ENCODE measurements at regions not wholly inside any gene's neighbourhood (a gene's known extent, or its start where the extent isn't known, plus 50 kb on each side); places are given as distances from the start of the nearest gene placed in this dataset.

DNA sequence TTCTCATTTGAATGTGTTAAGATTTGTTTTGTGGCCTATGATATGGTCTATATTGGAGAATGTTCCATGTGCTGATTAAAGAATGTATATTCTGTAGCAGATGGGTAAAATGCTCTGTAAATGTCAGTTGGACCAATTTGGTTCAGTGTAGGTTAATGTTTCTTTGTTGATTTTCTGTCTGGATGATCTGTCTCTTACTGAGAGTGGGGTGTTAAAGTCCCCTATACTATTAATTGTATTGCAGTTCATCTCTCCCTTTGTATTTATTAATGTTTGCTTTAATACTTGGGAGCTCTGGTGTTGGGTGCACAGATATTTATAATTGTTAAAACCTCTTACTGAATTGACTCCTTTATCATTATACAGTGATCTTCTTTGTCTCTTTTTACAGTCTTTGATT, 584.5 kb downstream of the NUF2 start:
- ChIA-PET CTCF (interaction anchor here (0.6 kb wide), 1 partner anchor 1054 kb away, joined by 3 read pairs; no protein-coding TSS in a partner anchor), POLR2A (no interaction called here)

DNA sequence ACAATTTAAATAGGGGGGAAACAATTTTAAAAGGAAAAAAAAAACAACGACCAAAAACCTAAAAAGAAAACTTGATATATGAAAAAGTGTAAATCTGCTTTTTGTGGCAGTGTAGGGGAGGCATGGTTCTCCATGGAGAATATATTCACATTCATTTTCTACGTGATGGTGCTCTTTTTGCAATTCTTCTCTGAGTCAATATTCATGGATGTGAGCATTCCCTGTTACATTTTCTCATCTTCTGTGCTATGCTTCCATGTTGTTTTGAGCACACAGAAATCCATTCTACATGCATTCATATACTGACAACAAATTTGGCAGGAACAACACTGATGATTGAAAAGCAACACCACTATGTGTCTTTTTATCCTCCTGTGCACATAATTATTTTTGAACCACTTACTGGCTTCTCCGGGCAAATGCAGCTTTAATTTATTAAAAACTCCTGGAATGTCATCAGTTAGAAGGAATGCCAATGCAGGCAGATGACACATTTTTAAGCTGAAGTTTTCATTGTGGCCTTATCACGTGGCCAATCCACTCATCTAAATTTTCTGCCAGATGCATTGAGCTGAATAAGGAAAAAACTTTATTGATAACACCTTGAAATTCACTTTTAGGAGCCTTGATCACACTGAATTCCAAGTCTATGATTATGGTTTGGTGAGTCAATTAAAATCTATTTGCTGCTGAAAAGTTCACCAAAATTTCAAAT, 590.6 kb downstream of the NUF2 start:
- no peaks in the 10 kb centered on the region for H3K4me1 ChIP-seq (ENCODE audit: control insufficient read depth, insufficient read depth, low read length)
- H3K27ac ChIP-seq (ENCODE audit: extremely low read depth, low read depth, low read length), result no peak overlapping the region
- H3K9me3 ChIP-seq (ENCODE audit: control insufficient read depth, insufficient read depth, low read depth, low read length), result no peaks in the 10 kb centered on the region
- no peak overlapping the region for H3K4me3 ChIP-seq (ENCODE audit: low read depth, low read length)
- CTCF ChIA-PET, result interaction anchor here (0.9 kb wide), 1 partner anchor 14 kb away, joined by 3 read pairs; no protein-coding TSS in a partner anchor
- no peaks in the 10 kb centered on the region for H3K36me3 ChIP-seq (ENCODE audit: control insufficient read depth in 2 of 2, insufficient read depth in 1 of 2, low read length in 2 of 2)
- POLR2A ChIA-PET, result no interaction called here
- no peak for TF ChIP-seq ZBTB48 (tag by site-specific recombination; IDR thresholded peaks at IDR 0.05)
- TF ChIP-seq ZNF544 (tag by site-specific recombination; IDR thresholded peaks at IDR 0.05), result no peak
- TF ChIP-seq, protein P1, sequence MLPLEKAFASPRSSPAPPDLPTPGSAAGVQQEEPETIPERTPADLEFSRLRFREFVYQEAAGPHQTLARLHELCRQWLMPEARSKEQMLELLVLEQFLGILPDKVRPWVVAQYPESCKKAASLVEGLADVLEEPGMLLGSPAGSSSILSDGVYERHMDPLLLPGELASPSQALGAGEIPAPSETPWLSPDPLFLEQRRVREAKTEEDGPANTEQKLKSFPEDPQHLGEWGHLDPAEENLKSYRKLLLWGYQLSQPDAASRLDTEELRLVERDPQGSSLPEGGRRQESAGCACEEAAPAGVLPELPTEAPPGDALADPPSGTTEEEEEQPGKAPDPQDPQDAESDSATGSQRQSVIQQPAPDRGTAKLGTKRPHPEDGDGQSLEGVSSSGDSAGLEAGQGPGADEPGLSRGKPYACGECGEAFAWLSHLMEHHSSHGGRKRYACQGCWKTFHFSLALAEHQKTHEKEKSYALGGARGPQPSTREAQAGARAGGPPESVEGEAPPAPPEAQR (tag by site-specific recombination; IDR thresholded peaks at IDR 0.05), result no peak
- TF ChIP-seq, protein P2, sequence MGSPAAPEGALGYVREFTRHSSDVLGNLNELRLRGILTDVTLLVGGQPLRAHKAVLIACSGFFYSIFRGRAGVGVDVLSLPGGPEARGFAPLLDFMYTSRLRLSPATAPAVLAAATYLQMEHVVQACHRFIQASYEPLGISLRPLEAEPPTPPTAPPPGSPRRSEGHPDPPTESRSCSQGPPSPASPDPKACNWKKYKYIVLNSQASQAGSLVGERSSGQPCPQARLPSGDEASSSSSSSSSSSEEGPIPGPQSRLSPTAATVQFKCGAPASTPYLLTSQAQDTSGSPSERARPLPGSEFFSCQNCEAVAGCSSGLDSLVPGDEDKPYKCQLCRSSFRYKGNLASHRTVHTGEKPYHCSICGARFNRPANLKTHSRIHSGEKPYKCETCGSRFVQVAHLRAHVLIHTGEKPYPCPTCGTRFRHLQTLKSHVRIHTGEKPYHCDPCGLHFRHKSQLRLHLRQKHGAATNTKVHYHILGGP (tag by site-specific recombination; IDR thresholded peaks at IDR 0.05), result no peak
- no peak for TF ChIP-seq ZSCAN23 (tag by site-specific recombination; IDR thresholded peaks at IDR 0.05)
- TF ChIP-seq ZNF521 (tag by site-specific recombination; IDR thresholded peaks at IDR 0.05), result no peak
- no peak for TF ChIP-seq ZEB2 (tag by site-specific recombination; IDR thresholded peaks at IDR 0.05)
- TF ChIP-seq ZNF514 (tag by site-specific recombination; IDR thresholded peaks at IDR 0.05), result no peak
- TF ChIP-seq, protein P3, sequence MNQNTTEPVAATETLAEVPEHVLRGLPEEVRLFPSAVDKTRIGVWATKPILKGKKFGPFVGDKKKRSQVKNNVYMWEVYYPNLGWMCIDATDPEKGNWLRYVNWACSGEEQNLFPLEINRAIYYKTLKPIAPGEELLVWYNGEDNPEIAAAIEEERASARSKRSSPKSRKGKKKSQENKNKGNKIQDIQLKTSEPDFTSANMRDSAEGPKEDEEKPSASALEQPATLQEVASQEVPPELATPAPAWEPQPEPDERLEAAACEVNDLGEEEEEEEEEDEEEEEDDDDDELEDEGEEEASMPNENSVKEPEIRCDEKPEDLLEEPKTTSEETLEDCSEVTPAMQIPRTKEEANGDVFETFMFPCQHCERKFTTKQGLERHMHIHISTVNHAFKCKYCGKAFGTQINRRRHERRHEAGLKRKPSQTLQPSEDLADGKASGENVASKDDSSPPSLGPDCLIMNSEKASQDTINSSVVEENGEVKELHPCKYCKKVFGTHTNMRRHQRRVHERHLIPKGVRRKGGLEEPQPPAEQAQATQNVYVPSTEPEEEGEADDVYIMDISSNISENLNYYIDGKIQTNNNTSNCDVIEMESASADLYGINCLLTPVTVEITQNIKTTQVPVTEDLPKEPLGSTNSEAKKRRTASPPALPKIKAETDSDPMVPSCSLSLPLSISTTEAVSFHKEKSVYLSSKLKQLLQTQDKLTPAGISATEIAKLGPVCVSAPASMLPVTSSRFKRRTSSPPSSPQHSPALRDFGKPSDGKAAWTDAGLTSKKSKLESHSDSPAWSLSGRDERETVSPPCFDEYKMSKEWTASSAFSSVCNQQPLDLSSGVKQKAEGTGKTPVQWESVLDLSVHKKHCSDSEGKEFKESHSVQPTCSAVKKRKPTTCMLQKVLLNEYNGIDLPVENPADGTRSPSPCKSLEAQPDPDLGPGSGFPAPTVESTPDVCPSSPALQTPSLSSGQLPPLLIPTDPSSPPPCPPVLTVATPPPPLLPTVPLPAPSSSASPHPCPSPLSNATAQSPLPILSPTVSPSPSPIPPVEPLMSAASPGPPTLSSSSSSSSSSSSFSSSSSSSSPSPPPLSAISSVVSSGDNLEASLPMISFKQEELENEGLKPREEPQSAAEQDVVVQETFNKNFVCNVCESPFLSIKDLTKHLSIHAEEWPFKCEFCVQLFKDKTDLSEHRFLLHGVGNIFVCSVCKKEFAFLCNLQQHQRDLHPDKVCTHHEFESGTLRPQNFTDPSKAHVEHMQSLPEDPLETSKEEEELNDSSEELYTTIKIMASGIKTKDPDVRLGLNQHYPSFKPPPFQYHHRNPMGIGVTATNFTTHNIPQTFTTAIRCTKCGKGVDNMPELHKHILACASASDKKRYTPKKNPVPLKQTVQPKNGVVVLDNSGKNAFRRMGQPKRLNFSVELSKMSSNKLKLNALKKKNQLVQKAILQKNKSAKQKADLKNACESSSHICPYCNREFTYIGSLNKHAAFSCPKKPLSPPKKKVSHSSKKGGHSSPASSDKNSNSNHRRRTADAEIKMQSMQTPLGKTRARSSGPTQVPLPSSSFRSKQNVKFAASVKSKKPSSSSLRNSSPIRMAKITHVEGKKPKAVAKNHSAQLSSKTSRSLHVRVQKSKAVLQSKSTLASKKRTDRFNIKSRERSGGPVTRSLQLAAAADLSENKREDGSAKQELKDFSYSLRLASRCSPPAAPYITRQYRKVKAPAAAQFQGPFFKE (tag by site-specific recombination; IDR thresholded peaks at IDR 0.05; ENCODE audit: borderline replicate concordance), result no peak
- TF ChIP-seq, protein P4, sequence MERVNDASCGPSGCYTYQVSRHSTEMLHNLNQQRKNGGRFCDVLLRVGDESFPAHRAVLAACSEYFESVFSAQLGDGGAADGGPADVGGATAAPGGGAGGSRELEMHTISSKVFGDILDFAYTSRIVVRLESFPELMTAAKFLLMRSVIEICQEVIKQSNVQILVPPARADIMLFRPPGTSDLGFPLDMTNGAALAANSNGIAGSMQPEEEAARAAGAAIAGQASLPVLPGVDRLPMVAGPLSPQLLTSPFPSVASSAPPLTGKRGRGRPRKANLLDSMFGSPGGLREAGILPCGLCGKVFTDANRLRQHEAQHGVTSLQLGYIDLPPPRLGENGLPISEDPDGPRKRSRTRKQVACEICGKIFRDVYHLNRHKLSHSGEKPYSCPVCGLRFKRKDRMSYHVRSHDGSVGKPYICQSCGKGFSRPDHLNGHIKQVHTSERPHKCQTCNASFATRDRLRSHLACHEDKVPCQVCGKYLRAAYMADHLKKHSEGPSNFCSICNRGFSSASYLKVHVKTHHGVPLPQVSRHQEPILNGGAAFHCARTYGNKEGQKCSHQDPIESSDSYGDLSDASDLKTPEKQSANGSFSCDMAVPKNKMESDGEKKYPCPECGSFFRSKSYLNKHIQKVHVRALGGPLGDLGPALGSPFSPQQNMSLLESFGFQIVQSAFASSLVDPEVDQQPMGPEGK (tag by site-specific recombination; IDR thresholded peaks at IDR 0.05), result no peak
- TF ChIP-seq, protein P5, sequence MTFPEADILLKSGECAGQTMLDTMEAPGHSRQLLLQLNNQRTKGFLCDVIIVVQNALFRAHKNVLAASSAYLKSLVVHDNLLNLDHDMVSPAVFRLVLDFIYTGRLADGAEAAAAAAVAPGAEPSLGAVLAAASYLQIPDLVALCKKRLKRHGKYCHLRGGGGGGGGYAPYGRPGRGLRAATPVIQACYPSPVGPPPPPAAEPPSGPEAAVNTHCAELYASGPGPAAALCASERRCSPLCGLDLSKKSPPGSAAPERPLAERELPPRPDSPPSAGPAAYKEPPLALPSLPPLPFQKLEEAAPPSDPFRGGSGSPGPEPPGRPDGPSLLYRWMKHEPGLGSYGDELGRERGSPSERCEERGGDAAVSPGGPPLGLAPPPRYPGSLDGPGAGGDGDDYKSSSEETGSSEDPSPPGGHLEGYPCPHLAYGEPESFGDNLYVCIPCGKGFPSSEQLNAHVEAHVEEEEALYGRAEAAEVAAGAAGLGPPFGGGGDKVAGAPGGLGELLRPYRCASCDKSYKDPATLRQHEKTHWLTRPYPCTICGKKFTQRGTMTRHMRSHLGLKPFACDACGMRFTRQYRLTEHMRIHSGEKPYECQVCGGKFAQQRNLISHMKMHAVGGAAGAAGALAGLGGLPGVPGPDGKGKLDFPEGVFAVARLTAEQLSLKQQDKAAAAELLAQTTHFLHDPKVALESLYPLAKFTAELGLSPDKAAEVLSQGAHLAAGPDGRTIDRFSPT (tag by site-specific recombination; IDR thresholded peaks at IDR 0.05), result no peak
- no peak for TF ChIP-seq ZNF561 (tag by site-specific recombination; IDR thresholded peaks at IDR 0.05; ENCODE audit: borderline replicate concordance)
- TF ChIP-seq ZNF175 (tag by site-specific recombination; IDR thresholded peaks at IDR 0.05), result no peak

More for the DNA sequence above, 584.5 kb downstream of the NUF2 start:
- Histone ChIP-seq H3K4me3 (ENCODE audit: low read depth, low read length) (no peak overlapping the region), H3K9me3 (ENCODE audit: control insufficient read depth, insufficient read depth, low read depth, low read length) (no peaks in the 10 kb centered on the region), H3K4me1 (ENCODE audit: control insufficient read depth, insufficient read depth, low read length) (no peaks in the 10 kb centered on the region), H3K27ac (ENCODE audit: extremely low read depth, low read depth, low read length) (no peak overlapping the region), H3K36me3 (ENCODE audit: control insufficient read depth in 2 of 2, insufficient read depth in 1 of 2, low read length in 2 of 2) (no peaks in the 10 kb centered on the region)
- no peak for TF ChIP-seq ZBTB8A (tag by site-specific recombination; IDR thresholded peaks at IDR 0.05)
- TF ChIP-seq SP2 (tag by site-specific recombination; IDR thresholded peaks at IDR 0.05), result no peak
- TF ChIP-seq, protein P6, sequence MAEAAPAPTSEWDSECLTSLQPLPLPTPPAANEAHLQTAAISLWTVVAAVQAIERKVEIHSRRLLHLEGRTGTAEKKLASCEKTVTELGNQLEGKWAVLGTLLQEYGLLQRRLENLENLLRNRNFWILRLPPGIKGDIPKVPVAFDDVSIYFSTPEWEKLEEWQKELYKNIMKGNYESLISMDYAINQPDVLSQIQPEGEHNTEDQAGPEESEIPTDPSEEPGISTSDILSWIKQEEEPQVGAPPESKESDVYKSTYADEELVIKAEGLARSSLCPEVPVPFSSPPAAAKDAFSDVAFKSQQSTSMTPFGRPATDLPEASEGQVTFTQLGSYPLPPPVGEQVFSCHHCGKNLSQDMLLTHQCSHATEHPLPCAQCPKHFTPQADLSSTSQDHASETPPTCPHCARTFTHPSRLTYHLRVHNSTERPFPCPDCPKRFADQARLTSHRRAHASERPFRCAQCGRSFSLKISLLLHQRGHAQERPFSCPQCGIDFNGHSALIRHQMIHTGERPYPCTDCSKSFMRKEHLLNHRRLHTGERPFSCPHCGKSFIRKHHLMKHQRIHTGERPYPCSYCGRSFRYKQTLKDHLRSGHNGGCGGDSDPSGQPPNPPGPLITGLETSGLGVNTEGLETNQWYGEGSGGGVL (tag by site-specific recombination; IDR thresholded peaks at IDR 0.05), result no peak
- no peak for TF ChIP-seq ZNF514 (tag by site-specific recombination; IDR thresholded peaks at IDR 0.05)
- no peak for TF ChIP-seq ZNF324 (tag by site-specific recombination; IDR thresholded peaks at IDR 0.05)
- TF ChIP-seq YY2 (tag by site-specific recombination; IDR thresholded peaks at IDR 0.05), result no peak
- no peak for TF ChIP-seq ZNF776 (tag by site-specific recombination; IDR thresholded peaks at IDR 0.05; ENCODE audit: borderline replicate concordance)
- TF ChIP-seq ZNF626 (tag by site-specific recombination; IDR thresholded peaks at IDR 0.05), result no peak
- no peak for TF ChIP-seq RBAK (tag by site-specific recombination; IDR thresholded peaks at IDR 0.05)
- TF ChIP-seq ZNF223 (tag by site-specific recombination; IDR thresholded peaks at IDR 0.05), result no peak
- no peak for TF ChIP-seq ZBTB21 (tag by site-specific recombination; IDR thresholded peaks at IDR 0.05)
- TF ChIP-seq ZNF311 (tag by site-specific recombination; IDR thresholded peaks at IDR 0.05; ENCODE audit: borderline replicate concordance), result no peak

All from HEK293 (cell line).